ENCODE measurements at regions not wholly inside any gene's neighbourhood (a gene's known extent, or its start where the extent isn't known, plus 50 kb on each side); places are given as distances from the start of the nearest gene placed in this dataset.
"Not testable (repeated sequence)": the region's sequence is repeated elsewhere in the genome, so short reads cannot be mapped to it uniquely, and the experiment has no call there.

GRCh38 chr10:38274879-38275278 is 180.7 kb downstream of the ZNF37A start:
- not testable (repeated sequence) for H3K4me3 ChIP-seq (ENCODE audit: low read depth, low read length); H3K36me3 ChIP-seq (ENCODE audit: control insufficient read depth, insufficient read depth, low read length); H3K27me3 ChIP-seq (ENCODE audit: control insufficient read depth, insufficient read depth, low read length); DNase-seq (ENCODE audit: low read depth)

GRCh38 chr10:38292560-38292959 is 198.4 kb downstream of the ZNF37A start:
- H3K36me3 ChIP-seq (ENCODE audit: control insufficient read depth, insufficient read depth, low read length); H3K27me3 ChIP-seq (ENCODE audit: control insufficient read depth, insufficient read depth, low read length); H3K4me3 ChIP-seq (ENCODE audit: low read depth, low read length); DNase-seq (ENCODE audit: low read depth): not testable (repeated sequence)

- not testable (repeated sequence) for H3K27me3 ChIP-seq (ENCODE audit: control insufficient read depth, insufficient read depth, low read length); H3K36me3 ChIP-seq (ENCODE audit: control insufficient read depth, insufficient read depth, low read length); H3K4me3 ChIP-seq (ENCODE audit: low read depth, low read length); DNase-seq (ENCODE audit: low read depth)
Observed at GRCh38 chr10:38310111-38310510, 216.0 kb downstream of the ZNF37A start.

- not testable (repeated sequence) for H3K27me3 ChIP-seq (ENCODE audit: control insufficient read depth, insufficient read depth, low read length); H3K4me3 ChIP-seq (ENCODE audit: low read depth, low read length); DNase-seq (ENCODE audit: low read depth); H3K36me3 ChIP-seq (ENCODE audit: control insufficient read depth, insufficient read depth, low read length)
Observed at GRCh38 chr10:38315090-38315805, 221.1 kb downstream of the ZNF37A start.

- not testable (repeated sequence) for DNase-seq (ENCODE audit: low read depth); H3K27me3 ChIP-seq (ENCODE audit: control insufficient read depth, insufficient read depth, low read length); H3K36me3 ChIP-seq (ENCODE audit: control insufficient read depth, insufficient read depth, low read length); H3K4me3 ChIP-seq (ENCODE audit: low read depth, low read length)
Observed at GRCh38 chr10:38321393-38321792, 227.3 kb downstream of the ZNF37A start.

GRCh38 chr10:38330306-38330705 is 236.2 kb downstream of the ZNF37A start:
- H3K36me3 ChIP-seq (ENCODE audit: control insufficient read depth, insufficient read depth, low read length); DNase-seq (ENCODE audit: low read depth); H3K4me3 ChIP-seq (ENCODE audit: low read depth, low read length); H3K27me3 ChIP-seq (ENCODE audit: control insufficient read depth, insufficient read depth, low read length): not testable (repeated sequence)

GRCh38 chr10:38331106-38331505 is 237.0 kb downstream of the ZNF37A start:
- H3K36me3 ChIP-seq (ENCODE audit: control insufficient read depth, insufficient read depth, low read length); H3K27me3 ChIP-seq (ENCODE audit: control insufficient read depth, insufficient read depth, low read length); DNase-seq (ENCODE audit: low read depth); H3K4me3 ChIP-seq (ENCODE audit: low read depth, low read length): not testable (repeated sequence)

- not testable (repeated sequence) for H3K4me3 ChIP-seq (ENCODE audit: low read depth, low read length); H3K36me3 ChIP-seq (ENCODE audit: control insufficient read depth, insufficient read depth, low read length); DNase-seq (ENCODE audit: low read depth); H3K27me3 ChIP-seq (ENCODE audit: control insufficient read depth, insufficient read depth, low read length)
Observed at GRCh38 chr10:38333699-38334098, 239.6 kb downstream of the ZNF37A start.

GRCh38 chr10:38350645-38351044 is 256.5 kb downstream of the ZNF37A start:
- H3K4me3 ChIP-seq (ENCODE audit: low read depth, low read length); H3K27me3 ChIP-seq (ENCODE audit: control insufficient read depth, insufficient read depth, low read length); DNase-seq (ENCODE audit: low read depth); H3K36me3 ChIP-seq (ENCODE audit: control insufficient read depth, insufficient read depth, low read length): not testable (repeated sequence)

GRCh38 chr10:38354410-38354809 is 260.3 kb downstream of the ZNF37A start:
- DNase-seq (ENCODE audit: low read depth) = peak; percentile 34
- H3K4me3 ChIP-seq (ENCODE audit: low read depth, low read length); H3K27me3 ChIP-seq (ENCODE audit: control insufficient read depth, insufficient read depth, low read length); H3K36me3 ChIP-seq (ENCODE audit: control insufficient read depth, insufficient read depth, low read length): not testable (repeated sequence)

- peak; percentile 1 for DNase-seq (ENCODE audit: low read depth)
- H3K4me3 ChIP-seq (ENCODE audit: low read depth, low read length) = peak overlapping the region; percentile 55
- H3K27me3 ChIP-seq (ENCODE audit: control insufficient read depth, insufficient read depth, low read length); H3K36me3 ChIP-seq (ENCODE audit: control insufficient read depth, insufficient read depth, low read length): not testable (repeated sequence)
Observed at GRCh38 chr10:38355911-38356526, 261.9 kb downstream of the ZNF37A start.

GRCh38 chr10:38356527-38356926 is 262.4 kb downstream of the ZNF37A start:
- DNase-seq (ENCODE audit: low read depth); H3K36me3 ChIP-seq (ENCODE audit: control insufficient read depth, insufficient read depth, low read length); H3K27me3 ChIP-seq (ENCODE audit: control insufficient read depth, insufficient read depth, low read length): not testable (repeated sequence)
- H3K4me3 ChIP-seq (ENCODE audit: low read depth, low read length) = peak overlapping the region; percentile 55

GRCh38 chr10:38362514-38362913 is 268.4 kb downstream of the ZNF37A start:
- H3K27me3 ChIP-seq (ENCODE audit: control insufficient read depth, insufficient read depth, low read length); DNase-seq (ENCODE audit: low read depth): not testable (repeated sequence)

GRCh38 chr10:38364073-38364472 is 269.9 kb downstream of the ZNF37A start:
- H3K4me3 ChIP-seq (ENCODE audit: low read depth, low read length); H3K36me3 ChIP-seq (ENCODE audit: control insufficient read depth, insufficient read depth, low read length); DNase-seq (ENCODE audit: low read depth); H3K27me3 ChIP-seq (ENCODE audit: control insufficient read depth, insufficient read depth, low read length): not testable (repeated sequence)

More at GRCh38 chr10:38362514-38362913, 268.4 kb downstream of the ZNF37A start:
- not testable (repeated sequence) for H3K4me3 ChIP-seq (ENCODE audit: low read depth, low read length); H3K36me3 ChIP-seq (ENCODE audit: control insufficient read depth, insufficient read depth, low read length)

Measured in kidney epithelial cell (primary cell).